HL-60 (cell line): ENCODE measurements at regions not wholly inside any gene's neighbourhood (a gene's known extent, or its start where the extent isn't known, plus 50 kb on each side); places are given as distances from the start of the nearest gene placed in this dataset.

ENCODE experiments used
- DNase-seq, 2 experiments: peaks; one replicate each; pipeline ENCODE4 v3.0.0-alpha.2; 2010 to 2020; ENCODE audit warnings: low read depth in 1 of 2, low spot score in 1 of 2
- H3K27ac ChIP-seq: fragments of 250-450 bp; sonication (Bioruptor Pico); replicated peaks from 2 replicates; pipeline ENCODE4 v1.5.1; 2020; ENCODE audit warnings: mild to moderate bottlenecking, moderate library complexity
- H3K27me3 ChIP-seq: fragments of 250-450 bp; sonication (Bioruptor Pico); 2 replicates; pipeline ENCODE4 v1.5.1; 2021; ENCODE audit warnings: mild to moderate bottlenecking, moderate library complexity; ENCODE audit not compliant: insufficient read depth, poor library complexity, severe bottlenecking
- H3K4me3 ChIP-seq: replicated peaks from 2 replicates; pipeline ENCODE4 v1.5.1; 2011; ENCODE audit warnings: mild to moderate bottlenecking, control low read depth, low read length; ENCODE audit not compliant: insufficient read depth
- CTCF ChIP-seq: IDR thresholded peaks from one replicate; pipeline ENCODE4 v1.5.1; 2011; ENCODE audit warnings: low read length, control low read depth, inconsistent platforms; ENCODE audit not compliant: insufficient read depth
- GABPA ChIP-seq: IDR thresholded peaks from 2 replicates; pipeline ENCODE4 v1.6.1; 2012; ENCODE audit warnings: low read depth
- POLR2AphosphoS5 ChIP-seq: IDR thresholded peaks from 2 replicates; pipeline ENCODE4 v1.6.1; 2012; ENCODE audit warnings: low read depth
- REST ChIP-seq: IDR thresholded peaks from 2 replicates; pipeline ENCODE4 v1.6.1; 2012; ENCODE audit warnings: low read depth; ENCODE audit not compliant: insufficient replicate concordance
- SPI1 ChIP-seq: IDR thresholded peaks from 2 replicates; pipeline ENCODE4 v1.6.1; 2012; ENCODE audit warnings: low read depth, mild to moderate bottlenecking, borderline replicate concordance

- TF ChIP-seq SPI1 = no peak
- no peak for TF ChIP-seq REST
- TF ChIP-seq GABPA = no peak
- no peak for TF ChIP-seq CTCF
- no peak for TF ChIP-seq POLR2AphosphoS5
- no peak overlapping the region for H3K27ac ChIP-seq
- no peaks in the 10 kb centered on the region for H3K27me3 ChIP-seq
- no peak overlapping the region for H3K4me3 ChIP-seq
- no peak for DNase-seq
Observed at GRCh38 chr10:6868036-6868725, 288.1 kb upstream of the PRKCQ start.

- Histone ChIP-seq H3K27me3 (no peaks in the 10 kb centered on the region), H3K4me3 (no peak overlapping the region), H3K27ac (no peak overlapping the region)
- DNase-seq = no peak
- TF ChIP-seq REST (no peak), CTCF (no peak), SPI1 (no peak), GABPA (no peak), POLR2AphosphoS5 (no peak)
Observed at GRCh38 chr10:6866757-6867156, 286.7 kb upstream of the PRKCQ start.

GRCh38 chr10:6864142-6864541 lies 284.1 kb upstream of the PRKCQ start:
- H3K27me3 ChIP-seq = no peaks in the 10 kb centered on the region

More at GRCh38 chr10:6864142-6864541, 284.1 kb upstream of the PRKCQ start:
- no peak for DNase-seq
- no peak for TF ChIP-seq REST
- TF ChIP-seq SPI1 = no peak
- TF ChIP-seq CTCF = no peak
- no peak for TF ChIP-seq GABPA
- no peak for TF ChIP-seq POLR2AphosphoS5
- no peak overlapping the region for H3K27ac ChIP-seq
- H3K4me3 ChIP-seq = no peak overlapping the region
